ENCODE measurements at regions not wholly inside any gene's neighbourhood (a gene's known extent, or its start where the extent isn't known, plus 50 kb on each side); places are given as distances from the start of the nearest gene placed in this dataset.

GRCh38 chr15:97806766-97807165 lies 153.7 kb upstream of the ARRDC4 start:
- DNase-seq (ENCODE audit: extremely low spot score): no peak
- no peak for TF ChIP-seq CTCF (IDR thresholded peaks at IDR 0.05; ENCODE audit: control extremely low read depth, extremely low read depth, low read depth, missing control alignments)
- ChIA-PET POLR2A (no interaction called here), CTCF (no interaction called here)

GRCh38 chr15:97815835-97816234 lies 144.7 kb upstream of the ARRDC4 start:
- POLR2A ChIA-PET: no interaction called here

DNA sequence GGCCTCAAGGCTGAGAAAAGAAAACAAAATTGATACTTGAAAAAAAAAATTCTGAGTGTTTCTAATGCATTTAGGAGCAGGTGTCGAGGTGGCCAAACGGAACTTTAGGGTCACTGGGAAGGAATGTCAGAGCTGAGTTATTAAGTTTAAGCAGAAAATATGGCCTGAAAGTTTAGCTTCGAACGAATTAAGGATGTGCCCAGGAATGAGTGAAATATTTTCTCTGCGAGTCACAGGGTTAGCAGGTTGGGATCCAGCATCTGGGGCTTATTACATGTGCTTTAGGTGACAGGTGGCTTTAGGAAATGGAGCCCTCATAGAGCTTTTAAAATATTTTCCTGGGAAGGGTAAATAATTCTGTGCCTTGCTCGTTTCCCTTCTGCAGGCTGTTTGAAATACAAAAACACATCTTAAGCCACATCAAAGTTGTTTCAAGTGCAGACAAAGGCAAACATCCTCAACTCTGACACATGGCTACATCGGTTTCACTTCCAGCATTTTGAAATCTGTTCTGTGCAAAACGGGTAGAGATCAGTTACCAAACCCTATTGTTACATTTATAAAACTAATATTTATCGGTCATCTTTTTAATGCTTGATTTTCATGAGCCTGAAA lies 143.1 kb upstream of the ARRDC4 start:
- CTCF ChIA-PET: no interaction called here
- no peak for TF ChIP-seq CTCF (IDR thresholded peaks at IDR 0.05; ENCODE audit: control extremely low read depth, extremely low read depth, low read depth, missing control alignments)
- POLR2A ChIA-PET: no interaction called here
- no peak for DNase-seq (ENCODE audit: extremely low spot score)

More at GRCh38 chr15:97815835-97816234, 144.7 kb upstream of the ARRDC4 start:
- no peak for TF ChIP-seq CTCF (IDR thresholded peaks at IDR 0.05; ENCODE audit: control extremely low read depth, extremely low read depth, low read depth, missing control alignments)
- no peak for DNase-seq (ENCODE audit: extremely low spot score)
- CTCF ChIA-PET: no interaction called here

- ChIA-PET POLR2A (no interaction called here), CTCF (interaction anchor here (1.1 kb wide), 1 partner anchor 15 kb away, joined by 3 read pairs; no protein-coding TSS in a partner anchor)
- no peak for TF ChIP-seq CTCF (IDR thresholded peaks at IDR 0.05; ENCODE audit: control extremely low read depth, extremely low read depth, low read depth, missing control alignments)
- DNase-seq (ENCODE audit: extremely low spot score): no peak
Observed at GRCh38 chr15:97836003-97836402, 124.5 kb upstream of the ARRDC4 start.

- ChIA-PET CTCF (interaction anchor here (0.7 kb wide), 1 partner anchor 19 kb away, joined by 3 read pairs; no protein-coding TSS in a partner anchor), POLR2A (no interaction called here)
- DNase-seq (ENCODE audit: extremely low spot score): no peak
- no peak for TF ChIP-seq CTCF (IDR thresholded peaks at IDR 0.05; ENCODE audit: control extremely low read depth, extremely low read depth, low read depth, missing control alignments)
Observed at GRCh38 chr15:97837896-97838295, 122.6 kb upstream of the ARRDC4 start.

DNA sequence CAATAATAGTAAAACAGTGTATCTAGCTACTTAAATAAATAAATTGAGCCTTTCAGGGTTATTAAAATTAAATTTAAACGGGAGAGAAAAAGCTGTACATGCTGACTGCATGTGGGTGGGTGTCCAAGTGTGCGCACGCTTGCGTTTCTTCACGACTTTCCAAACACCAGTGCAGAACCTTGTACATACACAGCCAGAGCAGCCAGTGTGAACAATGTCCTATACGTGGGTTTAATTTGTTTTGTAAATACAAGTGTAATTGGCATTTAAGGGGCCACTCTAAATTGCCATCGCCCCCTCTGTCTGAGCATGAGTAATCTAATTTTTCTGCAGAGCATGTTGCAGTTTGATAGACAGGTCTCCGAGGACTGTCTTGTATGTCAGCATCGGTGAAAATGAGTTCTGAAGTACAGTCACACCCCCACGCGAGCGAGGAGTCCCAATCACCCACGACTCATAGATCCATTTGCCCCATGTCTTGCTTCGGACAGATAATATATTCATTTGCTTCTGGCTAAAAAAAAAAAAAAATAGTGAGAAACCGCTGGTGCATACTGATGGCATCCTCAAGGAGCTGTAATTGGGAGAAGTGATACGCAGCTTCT lies 121.8 kb upstream of the ARRDC4 start:
- DNase-seq (ENCODE audit: extremely low spot score): no peak
- ChIA-PET POLR2A (no interaction called here), CTCF (no interaction called here)
- no peak for TF ChIP-seq CTCF (IDR thresholded peaks at IDR 0.05; ENCODE audit: control extremely low read depth, extremely low read depth, low read depth, missing control alignments)

Measured in GM10248 (cell line).